Caco-2 (cell line): ENCODE measurements at regions not wholly inside any gene's neighbourhood (a gene's known extent, or its start where the extent isn't known, plus 50 kb on each side); places are given as distances from the start of the nearest gene placed in this dataset.

ENCODE experiments used
- BruUV-seq: library from RNA; stranded (reverse); fragments of 400-500 nt; replicated peaks from 2 replicates; lab custom pipeline; 2021; lab: Mats Ljungman, UMichigan
- CTCF ChIA-PET: fragments of 300-600 bp; sonication (Branson Sonifier 250); formaldehyde crosslinking; loops from one replicate; lab custom pipeline; 2022; ENCODE audit warnings: antibody characterized with exemption; lab: Charles Lee
- POLR2A ChIA-PET: fragments of 300-600 bp; sonication (Branson Sonifier 250); formaldehyde crosslinking; loops from one replicate; lab custom pipeline; 2022; ENCODE audit warnings: antibody characterized with exemption; lab: Charles Lee
- DNase-seq, 2 experiments: peaks; one replicate each; pipeline versions ENCODE4 v3.0.0 to v3.0.0-alpha.2; 2020 to 2022
- H3K27me3 ChIP-seq: replicated peaks from 2 replicates; pipeline ENCODE4 v1.6.0; 2011; ENCODE audit warnings: low read length; ENCODE audit not compliant: control insufficient read depth, insufficient read depth
- H3K36me3 ChIP-seq: 2 replicates; pipeline ENCODE4 v1.5.1; 2011; ENCODE audit warnings: low read length; ENCODE audit not compliant: control insufficient read depth, insufficient read depth
- H3K4me1 ChIP-seq: fragments of 250-450 bp; sonication (Bioruptor Pico); 2 replicates; pipeline ENCODE4 v1.5.1; 2020; ENCODE audit warnings: mild to moderate bottlenecking
- H3K4me3 ChIP-seq: 2 replicates; pipeline ENCODE4 v1.5.1; 2011; ENCODE audit warnings: low read depth, mild to moderate bottlenecking, control low read depth, low read length
- H3K9me3 ChIP-seq: fragments of 250-450 bp; sonication (Bioruptor Pico); 2 replicates; pipeline ENCODE4 v1.5.1; 2020; ENCODE audit warnings: mild to moderate bottlenecking, moderate library complexity
- H3K27ac Mint-ChIP-seq: one replicate; pipeline ENCODE4 v1.8.0; 2022; ENCODE audit warnings: mixed read lengths; ENCODE audit not compliant: unreplicated experiment
- H3K27me3 Mint-ChIP-seq: one replicate; pipeline ENCODE4 v1.8.0; 2022; ENCODE audit warnings: mixed read lengths; ENCODE audit not compliant: insufficient read depth, unreplicated experiment
- H3K36me3 Mint-ChIP-seq: one replicate; pipeline ENCODE4 v1.8.0; 2022; ENCODE audit warnings: mild to moderate bottlenecking, mixed read lengths; ENCODE audit not compliant: insufficient read depth, unreplicated experiment
- H3K4me1 Mint-ChIP-seq: one replicate; pipeline ENCODE4 v1.8.0; 2022; ENCODE audit warnings: low read depth, mixed read lengths; ENCODE audit not compliant: unreplicated experiment
- H3K4me3 Mint-ChIP-seq: one replicate; pipeline ENCODE4 v1.8.0; 2022; ENCODE audit warnings: mild to moderate bottlenecking, moderate library complexity, mixed read lengths; ENCODE audit not compliant: unreplicated experiment
- H3K9me3 Mint-ChIP-seq: one replicate; pipeline ENCODE4 v1.8.0; 2022; ENCODE audit warnings: mixed read lengths; ENCODE audit not compliant: unreplicated experiment
- intact Hi-C: fragments of 100-400 bp; cut with micrococcal nuclease; formaldehyde crosslinking; loops from one replicate; pipeline ENCODE4 v1.10.0; 2022; ENCODE audit not compliant: unreplicated experiment
- TF ChIP-seq, protein P1 (sequence below), 2 experiments: fragments of 200-600 bp in 1 of 2; IDR thresholded peaks; 1 replicate in 1 of 2; 2 replicates in 1 of 2; pipeline versions ENCODE4 v1.5.1 to v1.8.0; 2011 to 2022; ENCODE audit warnings: antibody characterized with exemption in 1 of 2, control low read depth in 1 of 2, inconsistent platforms in 1 of 2, low read depth in 1 of 2, low read length in 1 of 2, mild to moderate bottlenecking in 1 of 2, moderate library complexity in 1 of 2; ENCODE audit not compliant: insufficient read depth in 1 of 2, severe bottlenecking in 1 of 2, unreplicated experiment in 1 of 2

DNA sequence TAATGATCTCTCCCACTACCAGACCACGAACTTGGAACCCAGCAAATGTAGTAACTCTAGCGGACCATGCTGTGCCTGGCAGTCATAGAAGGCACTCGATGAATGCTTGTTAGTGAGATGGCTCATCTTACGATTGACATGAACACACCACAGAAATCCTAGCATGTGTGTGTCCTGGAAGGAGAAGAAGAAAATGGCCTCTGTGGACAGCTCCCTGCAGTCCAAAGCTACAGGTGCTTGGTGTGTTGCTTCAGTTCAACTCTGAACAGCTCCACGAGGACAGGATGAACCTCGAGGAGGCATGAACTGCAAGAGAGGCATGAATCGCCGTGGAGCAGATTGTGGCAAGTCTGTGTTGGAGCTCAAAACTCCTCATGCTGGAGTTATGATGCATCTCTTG is 93.5 kb downstream of the KLF6 start:
- intact Hi-C loops: no loop called here
- H3K4me3 Mint-ChIP-seq: no peak overlapping the region
- no peaks in the 10 kb centered on the region for H3K9me3 Mint-ChIP-seq
- H3K4me1 Mint-ChIP-seq: peaks cover 15% of the 10 kb centered on the region
- no peaks in the 10 kb centered on the region for H3K36me3 Mint-ChIP-seq
- TF ChIP-seq, protein P1, sequence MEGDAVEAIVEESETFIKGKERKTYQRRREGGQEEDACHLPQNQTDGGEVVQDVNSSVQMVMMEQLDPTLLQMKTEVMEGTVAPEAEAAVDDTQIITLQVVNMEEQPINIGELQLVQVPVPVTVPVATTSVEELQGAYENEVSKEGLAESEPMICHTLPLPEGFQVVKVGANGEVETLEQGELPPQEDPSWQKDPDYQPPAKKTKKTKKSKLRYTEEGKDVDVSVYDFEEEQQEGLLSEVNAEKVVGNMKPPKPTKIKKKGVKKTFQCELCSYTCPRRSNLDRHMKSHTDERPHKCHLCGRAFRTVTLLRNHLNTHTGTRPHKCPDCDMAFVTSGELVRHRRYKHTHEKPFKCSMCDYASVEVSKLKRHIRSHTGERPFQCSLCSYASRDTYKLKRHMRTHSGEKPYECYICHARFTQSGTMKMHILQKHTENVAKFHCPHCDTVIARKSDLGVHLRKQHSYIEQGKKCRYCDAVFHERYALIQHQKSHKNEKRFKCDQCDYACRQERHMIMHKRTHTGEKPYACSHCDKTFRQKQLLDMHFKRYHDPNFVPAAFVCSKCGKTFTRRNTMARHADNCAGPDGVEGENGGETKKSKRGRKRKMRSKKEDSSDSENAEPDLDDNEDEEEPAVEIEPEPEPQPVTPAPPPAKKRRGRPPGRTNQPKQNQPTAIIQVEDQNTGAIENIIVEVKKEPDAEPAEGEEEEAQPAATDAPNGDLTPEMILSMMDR (IDR thresholded peaks at IDR 0.05; ENCODE audit: insufficient read depth in 1 of 2, low read depth in 1 of 2, low read length in 1 of 2, severe bottlenecking in 1 of 2, unreplicated experiment in 1 of 2): no peak
- no peaks in the 10 kb centered on the region for H3K27me3 ChIP-seq
- ChIA-PET POLR2A (no interaction called here), CTCF (no interaction called here)
- no peak for DNase-seq
- H3K27me3 Mint-ChIP-seq: no peaks in the 10 kb centered on the region
- no peak overlapping the region for H3K4me3 ChIP-seq
- no peaks in the 10 kb centered on the region for H3K9me3 ChIP-seq
- no peak overlapping the region for H3K27ac Mint-ChIP-seq
- BruUV-seq: no TSS peak
- peaks cover 25% of the 10 kb centered on the region for H3K4me1 ChIP-seq
- no peaks in the 10 kb centered on the region for H3K36me3 ChIP-seq

GRCh38 chr10:3689871-3690510 is 95.0 kb downstream of the KLF6 start:
- POLR2A ChIA-PET: no interaction called here
- TF ChIP-seq, protein P1 (IDR thresholded peaks at IDR 0.05; ENCODE audit: insufficient read depth in 1 of 2, low read depth in 1 of 2, low read length in 1 of 2, severe bottlenecking in 1 of 2, unreplicated experiment in 1 of 2): no peak
- BruUV-seq: no TSS peak

DNA sequence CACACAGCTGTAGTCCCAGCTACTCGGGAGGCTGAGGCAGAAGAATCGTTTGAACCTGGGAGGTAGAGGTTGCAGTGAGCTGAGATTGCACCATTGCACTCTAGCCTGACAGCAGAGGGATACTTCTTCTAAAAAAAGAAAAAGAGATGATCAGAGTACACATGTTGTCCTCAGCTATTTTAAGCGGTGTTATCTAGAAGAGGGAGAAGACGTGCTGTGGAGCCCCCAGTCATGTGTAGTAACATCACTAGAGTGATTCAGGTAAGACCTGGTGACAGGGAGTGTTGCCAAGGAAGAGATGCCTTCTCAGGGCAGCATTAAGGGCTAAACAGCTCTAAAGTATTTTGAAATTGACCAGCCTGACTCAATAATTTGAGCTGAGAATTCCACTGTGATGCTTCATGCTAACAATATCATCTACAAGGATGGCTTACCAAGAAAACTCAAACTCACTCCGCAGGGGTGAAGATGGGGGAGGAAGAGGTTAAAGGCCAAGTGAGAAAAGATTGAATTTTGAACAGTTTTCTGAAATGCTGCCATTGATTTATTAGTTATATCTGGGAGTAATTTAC is 97.4 kb downstream of the KLF6 start:
- ChIA-PET CTCF (interaction anchor here (0.5 kb wide), 1 partner anchor 122 kb away, joined by 5 read pairs; no protein-coding TSS in a partner anchor), POLR2A (no interaction called here)
- no peak for DNase-seq
- Mint-ChIP-seq H3K4me1 (peaks cover 12% of the 10 kb centered on the region), H3K9me3 (no peaks in the 10 kb centered on the region), H3K36me3 (no peaks in the 10 kb centered on the region), H3K4me3 (no peak overlapping the region), H3K27me3 (no peaks in the 10 kb centered on the region), H3K27ac (no peak overlapping the region)
- no peaks in the 10 kb centered on the region for H3K27me3 ChIP-seq
- no TSS peak for BruUV-seq
- peaks cover 16% of the 10 kb centered on the region for H3K4me1 ChIP-seq
- intact Hi-C loops: no loop called here
- no peak overlapping the region for H3K4me3 ChIP-seq
- H3K36me3 ChIP-seq: no peaks in the 10 kb centered on the region
- H3K9me3 ChIP-seq: no peaks in the 10 kb centered on the region
- TF ChIP-seq, protein P1 (IDR thresholded peaks at IDR 0.05; ENCODE audit: insufficient read depth in 1 of 2, low read depth in 1 of 2, low read length in 1 of 2, severe bottlenecking in 1 of 2, unreplicated experiment in 1 of 2): no peak

More at GRCh38 chr10:3689871-3690510, 95.0 kb downstream of the KLF6 start:
- CTCF ChIA-PET: interaction anchor here (0.7 kb wide), 1 partner anchor 11 kb away, joined by 3 read pairs; no protein-coding TSS in a partner anchor
- DNase-seq: no peak
- H3K4me1 ChIP-seq: peaks cover 25% of the 10 kb centered on the region
- no peaks in the 10 kb centered on the region for H3K9me3 ChIP-seq
- H3K27me3 Mint-ChIP-seq: no peaks in the 10 kb centered on the region
- no peak overlapping the region for H3K4me3 Mint-ChIP-seq
- no peaks in the 10 kb centered on the region for H3K36me3 Mint-ChIP-seq
- no peaks in the 10 kb centered on the region for H3K27me3 ChIP-seq
- H3K4me1 Mint-ChIP-seq: peaks cover 16% of the 10 kb centered on the region
- H3K36me3 ChIP-seq: no peaks in the 10 kb centered on the region
- H3K4me3 ChIP-seq: no peak overlapping the region
- H3K27ac Mint-ChIP-seq: no peak overlapping the region
- no peaks in the 10 kb centered on the region for H3K9me3 Mint-ChIP-seq
- intact Hi-C loops: no loop called here
